ENCODE measurements at regions not wholly inside any gene's neighbourhood (a gene's known extent, or its start where the extent isn't known, plus 50 kb on each side); places are given as distances from the start of the nearest gene placed in this dataset.

- Histone ChIP-seq H3K9me3 (ENCODE audit: control insufficient read depth, insufficient read depth, low read length) (no peaks in the 10 kb centered on the region), H3K36me3 (ENCODE audit: insufficient read depth, low read length) (no peaks in the 10 kb centered on the region), H3K4me1 (ENCODE audit: insufficient read depth, low read length) (no peaks in the 10 kb centered on the region), H3K9ac (ENCODE audit: low read depth, low read length) (no peak overlapping the region)
Measured at GRCh38 chr1:83735526-83735925, 263.4 kb downstream of the TTLL7 start.

- Histone ChIP-seq H3K4me1 (ENCODE audit: insufficient read depth, low read length) (no peaks in the 10 kb centered on the region), H3K9ac (ENCODE audit: low read depth, low read length) (no peak overlapping the region), H3K36me3 (ENCODE audit: insufficient read depth, low read length) (no peaks in the 10 kb centered on the region), H3K9me3 (ENCODE audit: control insufficient read depth, insufficient read depth, low read length) (no peaks in the 10 kb centered on the region)
Measured at GRCh38 chr1:83734420-83734819, 264.5 kb downstream of the TTLL7 start.

GRCh38 chr1:83725735-83726360 is 273.1 kb downstream of the TTLL7 start:
- no peaks in the 10 kb centered on the region for H3K36me3 ChIP-seq (ENCODE audit: insufficient read depth, low read length)
- H3K9ac ChIP-seq (ENCODE audit: low read depth, low read length): no peak overlapping the region
- no peaks in the 10 kb centered on the region for H3K4me1 ChIP-seq (ENCODE audit: insufficient read depth, low read length)
- H3K9me3 ChIP-seq (ENCODE audit: control insufficient read depth, insufficient read depth, low read length): no peaks in the 10 kb centered on the region

GRCh38 chr1:83718338-83718737 is 280.6 kb downstream of the TTLL7 start:
- no peaks in the 10 kb centered on the region for H3K4me1 ChIP-seq (ENCODE audit: insufficient read depth, low read length)
- H3K9me3 ChIP-seq (ENCODE audit: control insufficient read depth, insufficient read depth, low read length): no peaks in the 10 kb centered on the region

GRCh38 chr1:83717785-83718184 is 281.1 kb downstream of the TTLL7 start:
- H3K9ac ChIP-seq (ENCODE audit: low read depth, low read length): no peak overlapping the region
- no peaks in the 10 kb centered on the region for H3K4me1 ChIP-seq (ENCODE audit: insufficient read depth, low read length)

More at GRCh38 chr1:83718338-83718737, 280.6 kb downstream of the TTLL7 start:
- H3K36me3 ChIP-seq (ENCODE audit: insufficient read depth, low read length): no peaks in the 10 kb centered on the region
- no peak overlapping the region for H3K9ac ChIP-seq (ENCODE audit: low read depth, low read length)

GRCh38 chr1:83716641-83717040 is 282.3 kb downstream of the TTLL7 start:
- no peaks in the 10 kb centered on the region for H3K4me1 ChIP-seq (ENCODE audit: insufficient read depth, low read length)
- H3K9me3 ChIP-seq (ENCODE audit: control insufficient read depth, insufficient read depth, low read length): no peaks in the 10 kb centered on the region
- no peaks in the 10 kb centered on the region for H3K36me3 ChIP-seq (ENCODE audit: insufficient read depth, low read length)
- H3K9ac ChIP-seq (ENCODE audit: low read depth, low read length): no peak overlapping the region

More at GRCh38 chr1:83717785-83718184, 281.1 kb downstream of the TTLL7 start:
- Histone ChIP-seq H3K9me3 (ENCODE audit: control insufficient read depth, insufficient read depth, low read length) (no peaks in the 10 kb centered on the region), H3K36me3 (ENCODE audit: insufficient read depth, low read length) (no peaks in the 10 kb centered on the region)

- H3K9ac ChIP-seq (ENCODE audit: low read depth, low read length): no peak overlapping the region
- no peaks in the 10 kb centered on the region for H3K9me3 ChIP-seq (ENCODE audit: control insufficient read depth, insufficient read depth, low read length)
- H3K36me3 ChIP-seq (ENCODE audit: insufficient read depth, low read length): no peaks in the 10 kb centered on the region
- H3K4me1 ChIP-seq (ENCODE audit: insufficient read depth, low read length): no peaks in the 10 kb centered on the region
Measured at GRCh38 chr1:83715550-83715949, 283.4 kb downstream of the TTLL7 start.

GRCh38 chr1:83709662-83710061 is 289.3 kb downstream of the TTLL7 start:
- Histone ChIP-seq H3K36me3 (ENCODE audit: insufficient read depth, low read length) (no peaks in the 10 kb centered on the region), H3K9me3 (ENCODE audit: control insufficient read depth, insufficient read depth, low read length) (no peaks in the 10 kb centered on the region)

GRCh38 chr1:83706354-83706938 is 292.5 kb downstream of the TTLL7 start:
- Histone ChIP-seq H3K9ac (ENCODE audit: low read depth, low read length) (no peak overlapping the region), H3K36me3 (ENCODE audit: insufficient read depth, low read length) (no peaks in the 10 kb centered on the region), H3K9me3 (ENCODE audit: control insufficient read depth, insufficient read depth, low read length) (no peaks in the 10 kb centered on the region), H3K4me1 (ENCODE audit: insufficient read depth, low read length) (no peaks in the 10 kb centered on the region)

More at GRCh38 chr1:83709662-83710061, 289.3 kb downstream of the TTLL7 start:
- no peak overlapping the region for H3K9ac ChIP-seq (ENCODE audit: low read depth, low read length)
- no peaks in the 10 kb centered on the region for H3K4me1 ChIP-seq (ENCODE audit: insufficient read depth, low read length)

- Histone ChIP-seq H3K9ac (ENCODE audit: low read depth, low read length) (no peak overlapping the region), H3K9me3 (ENCODE audit: control insufficient read depth, insufficient read depth, low read length) (no peaks in the 10 kb centered on the region), H3K4me1 (ENCODE audit: insufficient read depth, low read length) (no peaks in the 10 kb centered on the region), H3K36me3 (ENCODE audit: insufficient read depth, low read length) (no peaks in the 10 kb centered on the region)
Measured at GRCh38 chr1:83705091-83705490, 293.8 kb downstream of the TTLL7 start.

GRCh38 chr1:83704350-83704749 is 294.6 kb downstream of the TTLL7 start:
- no peaks in the 10 kb centered on the region for H3K36me3 ChIP-seq (ENCODE audit: insufficient read depth, low read length)

GRCh38 chr1:83702356-83702755 is 296.6 kb downstream of the TTLL7 start:
- no peak overlapping the region for H3K9ac ChIP-seq (ENCODE audit: low read depth, low read length)
- H3K9me3 ChIP-seq (ENCODE audit: control insufficient read depth, insufficient read depth, low read length): no peaks in the 10 kb centered on the region
- H3K36me3 ChIP-seq (ENCODE audit: insufficient read depth, low read length): no peaks in the 10 kb centered on the region
- no peaks in the 10 kb centered on the region for H3K4me1 ChIP-seq (ENCODE audit: insufficient read depth, low read length)

More at GRCh38 chr1:83704350-83704749, 294.6 kb downstream of the TTLL7 start:
- H3K9ac ChIP-seq (ENCODE audit: low read depth, low read length): no peak overlapping the region
- no peaks in the 10 kb centered on the region for H3K9me3 ChIP-seq (ENCODE audit: control insufficient read depth, insufficient read depth, low read length)
- H3K4me1 ChIP-seq (ENCODE audit: insufficient read depth, low read length): no peaks in the 10 kb centered on the region

- Histone ChIP-seq H3K36me3 (ENCODE audit: insufficient read depth, low read length) (no peaks in the 10 kb centered on the region), H3K9me3 (ENCODE audit: control insufficient read depth, insufficient read depth, low read length) (no peaks in the 10 kb centered on the region), H3K4me1 (ENCODE audit: insufficient read depth, low read length) (no peaks in the 10 kb centered on the region), H3K9ac (ENCODE audit: low read depth, low read length) (no peak overlapping the region)
Measured at GRCh38 chr1:83701355-83701754, 297.6 kb downstream of the TTLL7 start.

GRCh38 chr1:83698644-83699043 is 300.3 kb downstream of the TTLL7 start:
- Histone ChIP-seq H3K9me3 (ENCODE audit: control insufficient read depth, insufficient read depth, low read length) (no peaks in the 10 kb centered on the region), H3K4me1 (ENCODE audit: insufficient read depth, low read length) (peaks cover 13% of the 10 kb centered on the region), H3K36me3 (ENCODE audit: insufficient read depth, low read length) (no peaks in the 10 kb centered on the region), H3K9ac (ENCODE audit: low read depth, low read length) (no peak overlapping the region)

- H3K36me3 ChIP-seq (ENCODE audit: insufficient read depth, low read length): no peaks in the 10 kb centered on the region
- H3K9ac ChIP-seq (ENCODE audit: low read depth, low read length): no peak overlapping the region
- peaks cover 15% of the 10 kb centered on the region for H3K4me1 ChIP-seq (ENCODE audit: insufficient read depth, low read length)
- no peaks in the 10 kb centered on the region for H3K9me3 ChIP-seq (ENCODE audit: control insufficient read depth, insufficient read depth, low read length)
Measured at GRCh38 chr1:83697961-83698360, 301.0 kb downstream of the TTLL7 start.

Measured in ES-I3 (cell line).